SK-N-MC (cell line): ENCODE measurements at regions not wholly inside any gene's neighbourhood (a gene's known extent, or its start where the extent isn't known, plus 50 kb on each side); places are given as distances from the start of the nearest gene placed in this dataset.

Source experiments
- DNase-seq: peaks from one replicate; pipeline ENCODE4 v3.0.0-alpha.2; 2011; ENCODE audit warnings: low read depth, low spot score
- H3K27ac ChIP-seq: fragments of 200-600 bp; sonication (generic); 2 replicates; pipeline ENCODE4 v1.5.1; 2016; ENCODE audit warnings: mixed run types
- H3K36me3 ChIP-seq: fragments of 200-600 bp; sonication (generic); 2 replicates; pipeline ENCODE4 v1.6.1; 2017; ENCODE audit warnings: antibody characterized with exemption, low read length, mixed read lengths; ENCODE audit not compliant: insufficient read depth
- H3K4me3 ChIP-seq: fragments of 200-600 bp; sonication (generic); 2 replicates; pipeline ENCODE4 v1.5.1; 2016
- H3K9ac ChIP-seq: fragments of 200-600 bp; sonication (generic); 2 replicates; pipeline ENCODE4 v1.8.0; 2017; ENCODE audit warnings: mixed run types, mixed read lengths; ENCODE audit not compliant: insufficient read length
- H3K9me3 ChIP-seq: fragments of 200-600 bp; sonication (generic); 2 replicates; pipeline ENCODE4 v1.6.1; 2017; ENCODE audit warnings: low read depth, mild to moderate bottlenecking, antibody characterized with exemption, low read length, moderate library complexity, mixed read lengths
- EZH2 ChIP-seq: fragments of 200-600 bp; sonication (generic); IDR thresholded peaks from one replicate; pipeline ENCODE4 v1.6.1; 2017; ENCODE audit warnings: antibody characterized with exemption
- FOXP2 ChIP-seq: optimal IDR thresholded peaks from 2 replicates; pipeline ENCODE3; 2011; ENCODE audit warnings: mild to moderate bottlenecking, moderate library complexity; ENCODE audit not compliant: insufficient read depth; ENCODE audit errors: extremely low read length, control extremely low read depth
- POLR2AphosphoS5 ChIP-seq: IDR thresholded peaks from 2 replicates; pipeline ENCODE4 v1.6.1; 2012; ENCODE audit warnings: mild to moderate bottlenecking, low read depth, low read length, borderline replicate concordance

GRCh38 chr16:86224126-86224525 is 286.2 kb upstream of the FOXF1 start:
- H3K27ac ChIP-seq = no peak overlapping the region
- H3K9ac ChIP-seq = no peak overlapping the region
- H3K9me3 ChIP-seq = no peaks in the 10 kb centered on the region
- DNase-seq = no peak
- TF ChIP-seq FOXP2 (no peak), EZH2 (no peak), POLR2AphosphoS5 (no peak)
- H3K36me3 ChIP-seq = no peaks in the 10 kb centered on the region
- no peak overlapping the region for H3K4me3 ChIP-seq

GRCh38 chr16:86224629-86225028 is 285.7 kb upstream of the FOXF1 start:
- DNase-seq = no peak
- TF ChIP-seq FOXP2 = no peak
- TF ChIP-seq EZH2 = no peak
- TF ChIP-seq POLR2AphosphoS5 = no peak
- no peaks in the 10 kb centered on the region for H3K9me3 ChIP-seq
- H3K4me3 ChIP-seq = no peak overlapping the region
- H3K9ac ChIP-seq = no peak overlapping the region
- no peak overlapping the region for H3K27ac ChIP-seq
- H3K36me3 ChIP-seq = no peaks in the 10 kb centered on the region

- DNase-seq = no peak
- Histone ChIP-seq H3K27ac (no peak overlapping the region), H3K9me3 (no peaks in the 10 kb centered on the region), H3K9ac (no peak overlapping the region), H3K4me3 (no peak overlapping the region), H3K36me3 (no peaks in the 10 kb centered on the region)
- TF ChIP-seq POLR2AphosphoS5 = no peak
- no peak for TF ChIP-seq FOXP2
- TF ChIP-seq EZH2 = no peak
These were observed 284.4 kb upstream of the FOXF1 start for GRCh38 chr16:86225905-86226371.

- H3K27ac ChIP-seq = no peak overlapping the region
- H3K36me3 ChIP-seq = no peaks in the 10 kb centered on the region
- H3K9me3 ChIP-seq = no peaks in the 10 kb centered on the region
- no peak for DNase-seq
- H3K4me3 ChIP-seq = no peak overlapping the region
- H3K9ac ChIP-seq = no peak overlapping the region
- TF ChIP-seq FOXP2 (no peak), EZH2 (no peak), POLR2AphosphoS5 (no peak)
These were observed 283.3 kb upstream of the FOXF1 start for GRCh38 chr16:86227041-86227440.

- TF ChIP-seq EZH2 (no peak), FOXP2 (no peak), POLR2AphosphoS5 (no peak)
- no peak overlapping the region for H3K9ac ChIP-seq
- no peaks in the 10 kb centered on the region for H3K36me3 ChIP-seq
- H3K4me3 ChIP-seq = no peak overlapping the region
- DNase-seq = no peak
- H3K27ac ChIP-seq = no peak overlapping the region
- no peaks in the 10 kb centered on the region for H3K9me3 ChIP-seq
These were observed 282.5 kb upstream of the FOXF1 start for GRCh38 chr16:86227801-86228200.

- Histone ChIP-seq H3K9ac (no peak overlapping the region), H3K4me3 (no peak overlapping the region), H3K36me3 (no peaks in the 10 kb centered on the region), H3K9me3 (no peaks in the 10 kb centered on the region), H3K27ac (no peak overlapping the region)
- TF ChIP-seq EZH2 (no peak), FOXP2 (no peak), POLR2AphosphoS5 (no peak)
- DNase-seq = no peak
These were observed 281.6 kb upstream of the FOXF1 start for GRCh38 chr16:86228713-86229112.

GRCh38 chr16:86229283-86229682 is 281.0 kb upstream of the FOXF1 start:
- Histone ChIP-seq H3K36me3 (no peaks in the 10 kb centered on the region), H3K27ac (no peak overlapping the region), H3K9ac (no peak overlapping the region), H3K9me3 (no peaks in the 10 kb centered on the region), H3K4me3 (no peak overlapping the region)
- no peak for DNase-seq
- TF ChIP-seq FOXP2 = no peak
- TF ChIP-seq POLR2AphosphoS5 = no peak
- no peak for TF ChIP-seq EZH2

GRCh38 chr16:86229866-86230656 is 280.3 kb upstream of the FOXF1 start:
- no peak overlapping the region for H3K9ac ChIP-seq
- TF ChIP-seq EZH2 (no peak), POLR2AphosphoS5 (no peak), FOXP2 (no peak)
- no peak overlapping the region for H3K4me3 ChIP-seq
- H3K36me3 ChIP-seq = no peaks in the 10 kb centered on the region
- H3K27ac ChIP-seq = no peak overlapping the region
- H3K9me3 ChIP-seq = no peaks in the 10 kb centered on the region
- DNase-seq = no peak
